Head of caudate nucleus (tissue), 42 donors: ENCODE measurements at regions not wholly inside any gene's neighbourhood (a gene's known extent, or its start where the extent isn't known, plus 50 kb on each side); places are given as distances from the start of the nearest gene placed in this dataset.
"Not testable (repeated sequence)": the region's sequence is repeated elsewhere in the genome, so short reads cannot be mapped to it uniquely, and the experiment has no call there.

Experiments
- DNase-seq, 42 donors: peaks; one replicate each; pipeline versions ENCODE4 v3.0.0 to v3.0.0-alpha.2; 2020 to 2021; ENCODE audit warnings: mixed read lengths in 7 of 42
- intact Hi-C: fragments of 100-400 bp; cut with DNase I; formaldehyde crosslinking; loops from one replicate; pipeline ENCODE4 v1.15.0; 2022

DNA sequence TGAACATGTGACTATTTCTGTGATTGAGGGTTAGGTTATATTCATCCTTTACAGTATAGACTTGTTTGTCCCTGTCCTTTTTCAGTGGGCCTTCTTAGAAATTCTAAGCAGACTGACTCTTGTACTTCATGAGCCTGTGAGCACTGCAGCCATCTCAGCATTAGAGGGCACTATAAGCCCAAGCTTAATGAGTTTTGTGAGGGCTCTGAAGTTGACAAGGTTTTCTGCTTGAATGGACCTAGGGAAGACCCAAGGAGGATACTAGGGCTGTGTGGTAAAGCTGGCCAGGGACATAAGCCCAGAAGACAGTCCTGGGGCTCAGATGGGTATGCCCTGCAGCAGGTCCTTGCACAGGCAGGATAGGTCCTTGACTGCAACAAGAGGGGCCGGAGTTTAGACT, 126.5 kb downstream of the MRPS30 start:
- DNase-seq = no peak
- intact Hi-C loops = no loop called here

DNA sequence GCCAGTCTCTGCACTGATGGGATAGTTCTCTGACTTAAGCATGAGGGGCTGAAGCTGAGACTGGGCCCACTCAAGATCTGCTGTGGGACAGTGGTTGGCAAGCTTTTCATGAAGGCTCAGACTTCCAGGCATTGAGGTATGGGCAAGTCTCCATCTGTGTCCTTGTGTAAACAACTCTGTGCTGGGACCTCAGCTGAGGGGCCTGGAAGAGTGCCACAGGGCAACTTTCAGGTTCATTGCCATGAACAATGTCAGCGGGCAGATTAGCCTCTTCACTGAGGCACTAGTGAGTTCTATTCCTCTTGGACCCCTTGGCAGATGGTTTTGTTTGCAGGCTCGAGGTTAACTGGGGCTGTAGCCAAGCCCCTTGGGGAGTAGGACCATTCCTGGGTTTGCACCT, 127.1 kb downstream of the MRPS30 start:
- intact Hi-C loops = no loop called here
- peak in 3 of 42 donors; percentile 21 to 47 (median 40) for DNase-seq

DNA sequence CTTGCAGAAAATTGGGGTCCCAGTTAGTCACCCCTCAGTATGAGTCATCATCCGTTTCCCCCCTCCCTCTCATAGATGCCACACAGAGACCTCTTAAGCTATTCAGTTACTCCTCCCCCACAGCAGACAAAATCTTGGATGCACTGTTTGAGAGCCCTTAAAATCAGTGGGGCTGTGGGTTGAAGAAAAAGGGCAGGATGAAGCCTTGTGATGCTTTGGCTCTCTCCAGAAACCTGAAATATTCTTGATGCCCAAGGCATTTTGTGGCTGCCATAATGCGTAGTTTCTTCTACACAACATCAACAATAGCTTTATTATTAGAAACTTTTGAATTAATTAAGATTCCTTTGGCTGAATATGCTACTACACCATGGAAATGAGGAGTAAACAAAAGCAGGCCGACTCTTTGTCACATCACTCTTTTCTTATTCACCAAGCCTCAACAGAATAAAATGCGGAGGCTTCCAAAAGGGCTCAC, 133.8 kb downstream of the MRPS30 start:
- DNase-seq = peak in 1 of 42 donors; percentile 10
- intact Hi-C loops = no loop called here

DNA sequence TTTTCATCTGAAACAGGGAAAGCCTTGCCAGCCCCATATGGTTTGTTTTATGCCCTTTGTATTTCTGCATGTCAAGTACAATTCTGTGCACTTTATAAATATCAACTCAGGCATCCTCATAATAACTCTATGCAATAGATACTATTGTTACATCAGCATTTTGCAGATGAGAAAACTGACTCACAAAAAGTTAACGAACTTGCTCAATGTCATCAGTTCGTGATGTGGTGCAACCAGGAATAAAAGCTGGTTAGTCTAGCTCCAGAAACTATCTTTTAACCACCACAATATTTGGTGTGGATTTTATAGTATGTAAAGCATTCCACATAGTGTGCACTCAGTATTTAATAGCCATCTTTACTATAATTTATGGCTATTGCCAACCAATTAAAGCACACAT, 134.9 kb downstream of the MRPS30 start:
- intact Hi-C loops = no loop called here

DNA sequence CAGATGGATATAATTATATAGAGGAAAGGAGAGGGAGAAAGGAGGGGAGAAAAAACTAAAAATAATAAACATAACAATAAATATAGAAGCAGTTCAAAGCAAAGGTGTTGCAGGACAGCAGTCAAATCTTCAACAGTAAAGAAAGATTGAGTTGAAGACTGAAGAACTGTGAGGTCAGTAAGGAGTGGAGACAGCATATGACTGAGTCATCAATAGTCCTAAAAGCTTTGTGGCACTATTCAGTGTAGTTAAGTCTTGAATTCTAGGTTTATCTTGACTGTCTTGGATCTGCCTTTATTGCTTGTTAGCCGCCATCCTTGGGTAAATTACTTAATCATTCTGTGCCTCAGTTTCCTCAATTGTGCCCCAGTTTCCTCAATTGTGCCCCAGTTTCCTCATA, 137.0 kb downstream of the MRPS30 start:
- no peak for DNase-seq
- intact Hi-C loops = no loop called here

More for the DNA sequence above, 134.9 kb downstream of the MRPS30 start:
- DNase-seq = no peak

DNA sequence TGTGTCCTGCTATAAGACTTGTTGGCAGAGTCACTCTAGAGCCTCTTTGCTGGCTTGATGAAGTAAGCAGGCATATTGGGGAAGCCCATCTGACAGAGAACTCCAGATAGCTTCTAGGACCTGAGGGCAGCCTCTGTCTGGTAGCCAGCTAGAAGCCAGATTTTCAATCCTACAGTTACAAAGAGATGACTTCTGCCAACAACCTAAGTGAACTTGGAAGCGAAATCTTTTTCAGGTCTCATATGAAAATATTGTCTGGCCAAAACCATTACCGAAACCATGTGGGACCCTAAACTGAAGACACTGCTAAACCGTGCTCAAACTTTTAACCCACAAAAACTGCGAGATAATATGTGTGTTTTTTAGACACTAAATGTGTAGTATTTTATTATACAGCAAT, 140.9 kb downstream of the MRPS30 start:
- intact Hi-C loops = no loop called here
- no peak for DNase-seq

DNA sequence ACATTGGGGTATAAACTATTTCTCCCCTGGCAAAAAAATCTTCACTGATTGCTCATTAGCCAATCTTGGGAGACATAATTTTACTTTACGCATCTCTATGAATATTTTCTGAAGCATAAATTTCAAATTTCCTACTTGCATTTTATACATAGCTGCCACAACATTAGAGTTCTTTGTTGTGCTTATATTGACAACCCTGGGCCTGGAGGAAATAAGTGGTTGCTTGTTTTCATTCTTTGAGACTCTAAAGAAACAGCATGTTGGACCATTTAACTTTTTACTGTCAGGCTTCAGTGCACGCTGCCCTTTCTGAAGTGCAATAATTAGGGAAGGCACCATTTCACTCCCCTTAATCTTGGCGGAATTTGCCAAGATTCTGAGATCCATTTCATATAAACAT, 142.6 kb downstream of the MRPS30 start:
- DNase-seq = no peak
- intact Hi-C loops = no loop called here

DNA sequence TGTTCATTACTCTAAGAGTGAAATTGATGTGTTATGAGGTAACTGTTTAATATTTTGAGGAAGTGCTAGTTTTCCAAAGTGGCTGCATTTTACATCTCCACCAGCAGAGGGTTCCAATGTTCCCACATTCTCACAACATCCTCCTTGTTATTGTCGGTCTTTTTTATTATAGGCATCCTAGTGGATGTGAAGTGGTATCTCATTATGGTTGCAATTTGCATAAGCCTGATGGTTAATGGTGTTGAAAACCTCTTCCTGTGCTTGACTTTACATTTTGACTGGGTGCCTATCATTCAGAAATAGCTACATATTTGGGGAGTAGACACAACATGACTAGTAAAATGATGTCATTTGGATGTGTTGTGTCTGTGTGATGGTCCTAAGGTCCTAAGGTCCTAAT, 143.6 kb downstream of the MRPS30 start:
- peak in 13 of 42 donors; percentile 3 to 50 (median 20) for DNase-seq
- intact Hi-C loops = no loop called here

DNA sequence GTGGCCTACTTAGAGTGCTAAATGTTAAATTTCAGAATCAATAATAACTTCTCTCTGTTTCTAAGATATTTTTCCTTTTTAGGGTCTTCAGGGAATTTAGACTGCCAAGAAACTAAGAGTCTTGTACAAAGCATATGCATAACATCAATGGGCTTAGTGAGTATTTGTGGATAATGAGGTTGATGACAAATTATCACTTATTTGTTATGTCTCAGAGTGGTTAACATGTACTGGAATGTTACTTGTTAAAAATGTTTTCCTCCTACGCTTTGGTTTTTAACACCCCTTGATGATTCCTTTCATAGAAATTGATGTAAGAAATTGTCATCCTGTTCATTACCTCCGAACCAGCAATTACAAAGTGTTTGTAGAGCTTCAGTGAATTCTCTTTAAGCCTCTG, 144.3 kb downstream of the MRPS30 start:
- intact Hi-C loops = no loop called here
- DNase-seq = no peak

DNA sequence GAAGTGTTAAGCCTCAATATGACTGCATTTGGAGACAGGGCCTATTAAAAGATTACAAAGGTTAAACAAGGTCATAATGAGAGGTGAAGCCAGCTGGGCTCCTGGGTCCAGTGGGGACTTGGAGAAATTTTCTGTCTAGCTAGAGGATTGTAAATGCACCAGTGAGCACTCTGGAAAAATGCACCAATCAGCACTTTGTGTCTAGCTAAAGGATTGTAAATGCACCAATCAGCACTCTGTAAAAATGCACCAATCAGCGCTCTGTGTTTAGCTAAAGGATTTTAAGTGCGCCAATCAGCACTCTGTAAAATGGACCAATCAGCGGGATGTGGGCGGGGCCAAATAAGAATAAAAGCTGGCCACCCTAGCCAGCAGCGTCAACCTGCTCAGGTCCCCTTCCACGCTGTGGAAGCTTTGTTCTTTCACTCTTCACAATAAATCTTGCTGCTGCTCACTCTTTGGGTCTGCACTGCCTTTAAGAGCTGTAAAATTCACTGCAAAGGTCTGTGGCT, 150.3 kb downstream of the MRPS30 start:
- intact Hi-C loops, DNase-seq: not testable (repeated sequence)

DNA sequence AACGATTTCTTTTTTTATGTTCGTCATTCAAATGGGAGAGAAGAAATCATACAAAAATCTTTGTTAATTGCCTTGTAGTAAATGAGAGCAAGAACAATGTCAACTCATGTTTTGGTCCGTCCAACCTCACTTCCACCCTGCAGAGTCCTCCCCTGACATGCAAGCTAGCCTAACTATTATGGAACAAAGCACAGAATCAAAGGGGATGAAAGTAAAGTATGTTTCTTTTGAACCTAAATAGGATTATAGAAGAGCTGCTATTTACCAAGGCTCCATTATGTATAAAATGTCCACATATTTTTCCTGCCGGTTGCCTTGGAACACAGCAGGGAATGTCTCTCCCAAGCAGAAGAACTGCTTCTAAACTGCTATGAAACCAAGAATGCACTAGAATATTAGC, 161.1 kb downstream of the MRPS30 start:
- intact Hi-C loops = no loop called here
- DNase-seq = no peak

DNA sequence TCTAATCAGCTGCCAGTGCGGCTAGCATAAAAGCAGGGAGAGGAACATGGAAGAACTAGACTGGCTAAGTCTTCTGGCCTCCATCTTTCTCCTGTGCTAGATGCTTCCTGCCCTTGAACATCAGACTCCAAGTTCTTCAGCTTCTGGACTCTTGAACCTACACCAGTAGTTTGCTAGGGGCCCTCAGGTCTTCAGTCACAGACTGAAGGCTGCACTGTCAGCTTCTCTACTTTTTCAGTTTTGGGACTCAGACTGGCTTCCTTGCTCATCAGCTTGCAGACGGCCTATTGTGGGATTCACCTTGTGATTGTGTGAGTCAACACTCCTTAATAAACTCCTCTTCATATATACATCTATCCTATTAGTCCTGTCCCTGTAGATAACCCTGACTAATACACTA, 162.2 kb downstream of the MRPS30 start:
- intact Hi-C loops, DNase-seq: not testable (repeated sequence)

DNA sequence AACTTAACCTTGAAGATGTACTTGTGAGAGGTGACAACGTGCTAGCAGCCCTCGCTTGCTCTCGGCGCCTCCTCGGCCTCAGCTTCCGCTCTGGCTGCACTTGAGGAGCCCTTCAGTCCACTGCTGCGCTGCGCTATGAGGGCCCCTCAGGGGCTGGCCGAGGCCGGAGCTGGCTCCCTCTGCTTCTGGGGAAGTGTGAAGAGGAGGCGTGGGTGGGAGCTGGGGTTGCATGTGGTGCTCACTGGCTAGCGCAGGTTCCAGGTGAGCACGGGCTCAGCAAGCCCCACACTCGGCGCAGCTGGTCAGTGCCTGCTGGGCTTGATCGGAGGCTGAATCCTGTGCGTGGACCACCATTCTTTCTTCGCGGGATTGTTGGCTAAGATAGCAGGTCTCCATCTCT, 166.1 kb downstream of the MRPS30 start:
- DNase-seq = no peak
- intact Hi-C loops = no loop called here

DNA sequence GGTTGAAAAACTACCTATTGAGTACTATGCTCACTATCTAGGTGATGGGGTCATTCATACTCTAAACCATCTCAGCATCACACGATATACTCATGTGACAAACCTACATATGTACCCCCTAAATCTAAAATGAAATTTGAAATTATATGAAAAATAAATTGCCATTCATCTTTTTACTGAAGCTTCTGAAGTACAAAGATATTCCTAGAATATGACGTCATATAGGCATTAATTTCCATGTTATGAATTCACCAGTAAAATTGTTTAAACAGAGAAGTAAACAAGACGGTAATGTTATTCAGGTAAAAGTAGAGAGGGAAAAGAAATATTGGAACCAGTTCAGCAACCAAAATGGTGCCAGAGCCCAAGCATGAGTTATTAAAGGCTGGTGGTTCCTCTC, 173.0 kb downstream of the MRPS30 start:
- intact Hi-C loops = no loop called here
- no peak for DNase-seq

DNA sequence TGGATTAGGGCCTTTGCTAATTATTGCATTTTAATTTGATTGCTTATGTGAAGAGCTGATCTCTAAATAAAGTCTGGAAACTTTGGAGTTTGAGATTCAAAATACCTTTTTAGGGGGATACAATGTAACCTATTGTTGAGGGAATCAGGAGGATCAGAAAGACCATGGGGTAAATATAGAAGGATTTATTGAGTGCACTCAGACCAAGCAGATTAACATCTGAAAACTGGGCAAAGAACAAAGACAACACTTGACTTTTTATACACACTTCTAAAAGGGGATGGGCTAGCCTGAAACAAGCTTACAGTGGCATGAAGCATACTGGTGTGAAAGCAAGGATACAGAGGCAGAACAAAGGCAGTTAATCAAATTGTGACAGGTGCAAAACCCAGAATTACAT, 174.3 kb downstream of the MRPS30 start:
- DNase-seq = no peak
- intact Hi-C loops = no loop called here

DNA sequence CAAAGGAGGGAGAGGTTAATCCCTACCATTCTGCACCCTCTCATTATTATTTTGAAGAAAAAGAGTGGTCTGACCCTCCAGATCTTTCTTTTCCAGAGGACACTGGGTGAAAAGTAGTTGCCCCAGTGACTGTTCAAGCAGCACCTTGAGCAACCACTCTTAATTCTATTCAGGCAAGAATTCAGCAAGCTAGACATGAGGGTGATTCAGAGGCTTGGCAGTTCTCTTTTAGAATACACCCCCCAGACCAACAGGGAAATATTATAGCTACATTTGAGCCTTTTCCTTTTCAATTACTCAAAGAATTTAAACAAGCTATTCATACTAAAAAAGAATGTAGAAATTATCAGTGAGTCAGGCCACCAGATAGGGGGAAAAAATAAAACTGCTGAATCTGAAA, 178.3 kb downstream of the MRPS30 start:
- no peak for DNase-seq
- intact Hi-C loops = no loop called here

DNA sequence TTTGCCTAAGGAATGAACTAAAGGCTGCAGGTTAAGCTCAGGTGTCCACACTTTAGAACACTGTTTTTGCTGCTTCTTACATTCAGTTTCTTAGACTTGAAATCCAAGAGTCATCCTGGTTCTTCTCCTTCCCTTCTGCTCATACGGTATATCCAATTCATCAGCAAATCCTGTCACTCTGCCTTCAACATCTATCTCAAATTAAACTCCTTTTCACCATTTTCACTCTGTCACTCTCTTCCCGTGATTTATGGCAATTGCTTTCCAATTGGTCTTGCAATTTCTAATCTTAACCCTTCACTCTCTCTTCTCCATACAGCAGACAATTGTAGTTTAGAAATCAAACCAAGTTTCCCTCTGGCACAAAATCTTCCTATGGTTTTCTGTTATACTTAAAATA, 182.9 kb downstream of the MRPS30 start:
- no peak for DNase-seq

DNA sequence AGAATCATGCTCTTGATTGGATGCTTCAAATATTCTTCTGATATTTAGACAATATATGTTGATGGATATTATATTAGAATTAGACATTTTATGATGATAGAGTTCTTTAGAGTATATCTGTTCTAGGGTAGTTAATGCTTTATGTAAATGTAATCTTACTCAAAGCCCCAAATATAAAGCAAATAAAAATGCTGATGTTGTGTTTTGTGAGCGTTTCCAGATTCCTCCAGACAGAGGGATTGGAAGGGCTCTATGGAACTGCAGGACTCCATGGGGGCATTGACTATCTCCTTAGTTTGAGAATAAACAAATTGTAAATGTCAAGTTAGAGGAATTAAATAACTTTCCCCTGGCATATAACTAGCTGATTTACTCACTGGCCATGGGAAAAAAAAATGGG, 184.5 kb downstream of the MRPS30 start:
- intact Hi-C loops = no loop called here

More for the DNA sequence above, 182.9 kb downstream of the MRPS30 start:
- intact Hi-C loops = no loop called here

DNA sequence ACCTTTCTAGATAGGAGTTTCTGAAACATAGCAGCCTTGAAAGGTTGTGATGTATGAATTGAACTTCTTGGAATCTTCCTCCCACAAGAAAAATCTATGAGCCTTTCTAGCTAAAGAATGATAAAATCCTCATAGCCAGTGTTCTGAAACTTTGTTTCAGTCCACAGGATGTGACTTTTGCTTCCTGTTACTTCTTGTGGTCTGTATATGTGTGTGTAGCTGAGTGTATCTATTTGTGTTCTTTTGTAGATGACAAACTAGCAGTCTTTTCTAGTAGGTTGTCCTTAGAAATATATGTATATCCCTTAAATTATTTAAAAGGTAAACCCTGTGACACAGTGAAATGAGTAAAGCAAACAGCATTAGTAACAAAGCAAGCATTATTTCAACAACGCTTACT, 188.8 kb downstream of the MRPS30 start:
- intact Hi-C loops = no loop called here
- DNase-seq = no peak

More for the DNA sequence above, 184.5 kb downstream of the MRPS30 start:
- no peak for DNase-seq

DNA sequence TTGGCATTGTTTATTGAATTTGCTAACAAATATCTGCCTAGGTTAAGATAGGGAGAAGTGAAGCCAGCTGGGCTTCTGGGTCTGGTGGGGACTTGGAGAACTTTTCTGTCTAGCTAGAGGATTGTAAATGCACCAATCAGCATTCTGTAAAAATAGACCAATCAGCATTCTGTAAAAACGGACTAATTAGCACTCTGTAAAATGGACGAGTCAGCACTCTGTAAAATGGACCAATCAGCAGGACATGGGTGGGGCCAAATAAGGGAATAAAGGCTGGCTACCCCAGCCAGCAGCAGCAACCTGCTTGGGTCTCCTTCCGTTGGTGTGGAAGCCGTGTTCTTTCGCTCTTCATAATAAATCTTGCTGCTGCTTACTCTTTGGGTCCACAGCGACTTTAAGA, 198.4 kb downstream of the MRPS30 start:
- intact Hi-C loops, DNase-seq: not testable (repeated sequence)

DNA sequence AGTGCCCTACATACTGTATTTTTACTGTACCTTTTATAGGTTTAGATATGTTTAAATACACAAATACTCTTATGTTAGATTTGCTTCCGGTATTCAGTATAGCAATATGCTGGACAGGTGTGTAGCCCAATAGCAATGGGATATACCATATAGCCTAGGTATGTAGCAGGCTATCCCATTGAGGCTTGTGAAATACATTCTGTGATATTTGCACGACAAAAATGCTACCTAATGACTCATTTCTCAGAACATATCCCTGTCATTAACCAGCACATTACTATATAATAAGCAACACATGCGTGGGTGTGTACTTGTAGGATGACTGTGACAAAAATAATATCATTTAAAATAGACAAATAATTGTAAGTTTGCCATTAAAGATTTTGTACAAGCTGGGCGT, 208.8 kb downstream of the MRPS30 start:
- intact Hi-C loops = no loop called here
- no peak for DNase-seq

DNA sequence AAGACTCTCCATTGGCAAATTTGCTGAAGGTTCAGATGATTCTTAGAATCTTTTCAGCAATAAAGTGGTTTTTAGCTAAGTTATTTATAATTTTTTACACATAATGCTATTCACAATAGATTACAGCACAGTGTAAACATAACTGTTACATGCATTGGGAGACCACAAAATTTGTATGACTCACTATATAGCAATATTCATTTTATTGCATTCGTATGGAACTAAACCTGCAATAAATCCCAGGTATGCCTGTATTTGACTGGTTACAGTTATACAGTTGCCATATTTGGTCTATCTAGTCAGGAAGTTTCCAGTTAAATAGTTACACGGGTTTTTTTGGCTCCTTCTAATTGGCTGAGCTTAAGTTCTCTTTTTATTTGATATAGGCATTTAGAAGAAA, 220.8 kb downstream of the MRPS30 start:
- no peak for DNase-seq
- intact Hi-C loops = no loop called here
